Transverse colon (tissue), 3 donors: ENCODE measurements at regions not wholly inside any gene's neighbourhood (a gene's known extent, or its start where the extent isn't known, plus 50 kb on each side); places are given as distances from the start of the nearest gene placed in this dataset.

Experiments
- CTCF ChIP-seq, 5 experiments: fragments of 200-600 bp in 3 of 5; fragments of 450-650 bp in 2 of 5; sonication (generic) in 3 of 5; IDR thresholded peaks; 1 replicate in 2 of 5; 2 replicates in 3 of 5; pipeline ENCODE4 v1.5.1; 2016 to 2017; ENCODE audit warnings: antibody characterized with exemption in 5 of 5, inconsistent platforms in 3 of 5, mild to moderate bottlenecking in 2 of 5, moderate library complexity in 1 of 5
- EP300 ChIP-seq: sonication (generic); formaldehyde crosslinking; IDR thresholded peaks from one replicate; pipeline ENCODE4 v1.6.1; 2017; ENCODE audit warnings: antibody characterized with exemption, low read depth

GRCh38 chrX:128927363-128927762 is 595.9 kb downstream of the SMARCA1 start:
- TF ChIP-seq CTCF (IDR thresholded peaks at IDR 0.05): no peak
- no peak for TF ChIP-seq EP300
